ENCODE measurements at regions not wholly inside any gene's neighbourhood (a gene's known extent, or its start where the extent isn't known, plus 50 kb on each side); places are given as distances from the start of the nearest gene placed in this dataset.
"Not testable (repeated sequence)": the region's sequence is repeated elsewhere in the genome, so short reads cannot be mapped to it uniquely, and the experiment has no call there.

DNA sequence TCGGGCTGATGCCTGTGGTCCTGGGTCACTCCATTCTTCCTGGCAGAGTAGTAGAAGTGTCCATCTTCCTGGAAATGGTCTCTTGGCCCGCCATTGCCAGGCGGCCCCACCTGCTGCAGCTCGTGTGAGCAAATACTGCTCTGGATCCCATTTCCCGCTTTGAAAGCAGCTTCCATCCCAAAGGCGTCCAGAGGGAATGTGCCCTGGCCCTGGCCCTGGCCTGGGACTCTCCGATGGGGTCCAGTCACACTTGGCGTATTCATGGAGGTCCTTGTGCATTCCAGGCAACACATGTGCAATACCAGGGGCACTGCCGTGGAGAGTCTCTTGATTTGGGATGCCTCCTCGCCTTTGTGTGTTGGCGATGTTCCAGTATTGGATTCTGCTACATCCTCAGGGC lies 111.1 kb downstream of the SNRPN start:
- in situ Hi-C loops (cut with HindIII; ENCODE audit: low sequenced_read_pairs) = no loop called here

DNA sequence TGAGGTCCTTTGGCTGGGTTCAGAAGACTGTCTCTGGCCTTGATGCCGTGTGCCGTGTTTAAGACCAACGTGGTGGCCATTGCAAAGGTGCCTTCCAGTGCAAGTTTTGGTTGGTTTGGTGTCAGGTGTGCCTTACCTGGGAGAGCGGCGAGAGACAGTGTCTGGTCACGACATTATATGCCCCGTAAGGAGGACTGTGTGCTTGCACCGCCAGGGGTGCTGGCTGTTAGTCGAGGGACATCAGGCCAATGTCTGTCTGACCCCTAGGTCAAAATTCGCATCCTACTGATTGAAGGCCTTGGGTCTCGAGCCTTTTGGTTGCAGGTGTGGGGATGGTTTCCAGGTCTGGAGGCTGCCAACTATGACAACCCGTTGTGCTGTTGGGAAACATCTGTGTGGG lies 111.9 kb downstream of the SNRPN start:
- in situ Hi-C loops (cut with HindIII; ENCODE audit: low sequenced_read_pairs) = no loop called here
- no peak for DNase-seq (ENCODE audit: low spot score)

More for the DNA sequence above, 111.1 kb downstream of the SNRPN start:
- DNase-seq (ENCODE audit: low spot score) = no peak

DNA sequence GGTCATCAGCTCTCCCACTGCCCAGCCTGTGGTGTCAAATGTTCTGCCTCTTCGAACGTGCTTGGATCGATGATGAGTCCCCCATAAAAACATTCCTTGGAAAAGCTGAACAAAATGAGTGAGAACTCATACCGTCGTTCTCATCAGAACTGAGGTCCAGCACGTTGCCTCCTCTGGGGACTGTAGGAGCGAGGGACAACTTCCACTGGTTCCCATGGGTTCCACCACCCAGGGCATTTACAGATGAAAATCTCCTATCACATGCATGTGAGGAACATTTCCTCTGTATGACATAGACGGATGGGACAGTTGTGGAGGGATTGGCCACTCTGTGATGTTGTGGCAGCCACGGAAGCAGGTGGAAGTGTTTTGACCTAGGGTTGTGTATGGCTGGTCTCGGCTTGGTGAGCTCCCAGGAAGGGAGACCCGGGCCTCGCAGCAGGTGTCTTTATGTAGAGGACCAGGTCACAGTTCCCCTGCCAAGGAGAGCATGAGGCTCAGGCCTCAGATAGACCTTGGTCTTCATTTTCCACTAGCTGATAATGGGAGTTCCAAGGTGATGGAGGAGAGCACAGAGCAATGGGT lies 113.0 kb downstream of the SNRPN start:
- no peak for DNase-seq (ENCODE audit: low spot score)
- in situ Hi-C loops (cut with HindIII; ENCODE audit: low sequenced_read_pairs) = no loop called here

DNA sequence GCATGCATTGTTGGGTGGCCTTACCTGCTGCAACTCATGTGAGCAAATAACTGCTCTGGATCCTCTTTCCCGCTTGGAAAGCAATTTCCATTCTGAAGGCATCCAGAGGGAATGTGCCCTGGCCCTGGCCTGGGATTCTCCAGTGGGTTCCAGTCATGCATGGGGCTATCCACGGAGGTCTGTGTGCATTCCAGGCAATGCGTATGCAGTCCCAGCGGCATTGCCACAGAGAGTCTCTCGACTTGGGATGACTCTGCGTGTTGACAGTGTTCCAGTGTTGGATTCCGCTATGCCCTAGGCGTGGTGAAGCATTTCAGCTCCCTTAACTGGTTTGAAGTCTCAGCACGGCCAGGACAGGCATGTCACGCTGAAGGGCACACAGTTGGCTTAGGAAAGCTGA lies 113.9 kb downstream of the SNRPN start:
- in situ Hi-C loops (cut with HindIII; ENCODE audit: low sequenced_read_pairs) = no loop called here
- no peak for DNase-seq (ENCODE audit: low spot score)

DNA sequence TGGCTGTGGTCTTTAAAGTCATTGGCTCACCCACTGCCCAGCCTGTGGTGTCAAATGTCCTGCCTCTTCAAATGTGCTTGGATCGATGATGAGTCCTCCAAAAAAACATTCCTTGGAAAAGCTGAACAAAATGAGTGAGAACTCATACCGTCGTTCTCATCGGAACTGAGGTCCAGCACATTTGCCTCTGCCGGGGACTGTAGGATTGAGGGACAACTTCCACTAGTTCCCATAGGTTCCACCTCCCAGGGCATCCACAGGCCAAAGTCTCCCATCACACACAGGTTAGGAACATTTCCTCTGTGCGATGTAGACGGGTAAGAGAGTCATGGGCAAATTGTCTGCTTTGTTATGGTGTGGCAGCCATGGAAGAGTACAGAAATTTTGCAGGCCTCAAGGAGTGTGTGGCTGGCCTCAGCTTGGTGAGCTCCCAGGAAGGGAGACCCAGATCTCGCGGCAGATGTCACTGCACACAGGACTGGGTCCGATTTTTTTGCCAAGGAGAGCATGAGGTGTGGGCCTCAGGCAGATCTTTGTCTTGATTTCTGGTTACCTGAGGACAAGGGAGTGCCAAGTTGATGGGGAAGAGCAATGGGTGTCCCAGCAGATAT lies 115.7 kb downstream of the SNRPN start:
- in situ Hi-C loops (cut with HindIII; ENCODE audit: low sequenced_read_pairs) = no loop called here
- DNase-seq (ENCODE audit: low spot score) = no peak

DNA sequence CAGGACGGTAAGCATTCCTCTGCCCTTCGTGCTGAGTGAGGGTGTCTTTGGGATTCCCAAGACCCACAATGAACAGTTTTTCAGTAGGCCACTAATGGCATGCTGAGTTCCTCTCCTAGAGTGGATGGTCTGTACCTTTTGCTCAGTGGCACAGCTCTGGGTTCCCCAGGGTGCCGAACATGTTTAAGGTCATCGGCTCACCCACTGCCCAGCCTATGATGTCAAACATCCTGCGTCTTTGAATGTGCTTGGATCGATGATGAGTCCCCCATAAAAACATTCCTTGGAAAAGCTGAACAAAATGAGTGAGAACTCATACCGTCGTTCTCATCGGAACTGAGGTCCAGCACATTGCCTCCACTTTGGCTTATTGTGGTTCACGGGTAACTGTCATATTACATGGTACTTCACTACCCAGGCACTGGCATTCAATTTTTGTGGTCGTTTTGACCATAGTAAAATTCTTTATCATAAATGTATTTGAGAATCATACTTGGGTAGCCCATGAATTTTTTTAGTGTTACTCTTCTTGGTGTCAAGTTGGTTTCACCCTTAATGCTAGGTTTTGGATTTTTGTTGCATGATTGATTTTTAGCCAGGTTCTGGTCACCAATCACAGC lies 118.2 kb downstream of the SNRPN start:
- DNase-seq (ENCODE audit: low spot score) = no peak

DNA sequence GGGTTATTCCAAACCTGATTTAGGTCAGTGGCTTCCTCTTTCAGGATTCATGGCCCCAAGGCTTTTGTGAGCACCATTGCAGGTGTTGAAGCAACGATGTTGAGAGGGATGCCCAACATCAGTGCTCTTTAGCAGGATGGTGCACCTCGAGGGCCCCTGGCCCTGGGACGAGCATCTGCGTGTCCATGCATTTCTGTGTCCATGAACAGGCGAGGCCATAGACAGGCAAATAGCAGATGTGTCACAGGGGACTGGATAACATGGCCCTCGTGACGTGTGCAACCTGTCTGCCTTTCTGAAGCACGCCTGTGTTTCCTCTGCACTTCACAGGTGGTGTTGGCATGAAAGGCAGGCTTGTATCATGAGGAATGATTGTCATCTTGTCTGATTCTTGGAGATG lies 132.3 kb downstream of the SNRPN start:
- in situ Hi-C loops (cut with HindIII; ENCODE audit: low sequenced_read_pairs) = no loop called here
- no peak for DNase-seq (ENCODE audit: low spot score)

More for the DNA sequence above, 118.2 kb downstream of the SNRPN start:
- in situ Hi-C loops (cut with HindIII; ENCODE audit: low sequenced_read_pairs) = no loop called here

DNA sequence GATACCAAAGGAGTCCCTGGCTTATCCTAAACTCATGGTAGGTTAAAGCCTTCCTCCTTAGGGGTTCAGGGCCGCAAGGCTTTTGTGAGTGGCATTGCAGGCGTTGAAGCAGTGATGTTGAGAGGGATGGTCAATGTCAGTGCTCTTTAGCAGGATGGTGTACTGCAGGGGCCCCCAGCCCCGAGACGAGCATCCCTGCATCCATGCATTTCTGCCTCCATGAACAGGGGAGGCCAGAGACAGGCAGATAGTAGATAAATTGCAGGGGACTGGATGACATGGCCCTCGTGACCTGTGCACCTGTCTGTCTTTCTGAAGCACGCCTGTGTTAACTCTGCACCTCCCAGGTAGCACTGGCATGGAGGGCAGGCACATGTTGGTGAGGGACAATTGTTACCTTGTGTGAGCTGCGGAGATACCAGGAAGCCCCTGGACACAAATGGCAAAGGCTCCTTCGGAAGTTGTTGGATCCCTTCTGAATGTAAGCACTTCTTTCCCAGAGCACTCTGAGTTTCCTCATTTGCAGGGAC lies 133.5 kb downstream of the SNRPN start:
- in situ Hi-C loops (cut with HindIII; ENCODE audit: low sequenced_read_pairs) = no loop called here

DNA sequence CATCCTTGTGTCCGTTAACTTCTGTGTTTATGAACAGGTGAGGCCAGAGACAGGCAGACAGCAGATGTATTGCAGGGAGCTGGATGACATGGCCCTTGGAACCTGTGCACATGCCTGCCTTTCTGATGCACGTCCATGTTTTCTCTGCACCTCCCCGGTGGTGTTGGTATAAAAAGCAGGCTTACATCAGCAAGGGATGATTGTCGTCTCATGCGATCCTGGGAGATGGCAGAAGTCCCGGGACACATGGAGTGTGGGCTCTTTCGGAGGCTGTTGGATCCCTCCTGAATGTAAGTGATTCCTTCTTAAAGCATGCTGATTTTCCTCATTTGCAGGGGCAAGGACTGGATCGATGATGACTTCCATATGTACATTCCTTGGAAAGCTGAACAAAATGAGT lies 134.8 kb downstream of the SNRPN start:
- no peak for DNase-seq (ENCODE audit: low spot score)
- in situ Hi-C loops (cut with HindIII; ENCODE audit: low sequenced_read_pairs) = no loop called here

More for the DNA sequence above, 133.5 kb downstream of the SNRPN start:
- DNase-seq (ENCODE audit: low spot score) = no peak

DNA sequence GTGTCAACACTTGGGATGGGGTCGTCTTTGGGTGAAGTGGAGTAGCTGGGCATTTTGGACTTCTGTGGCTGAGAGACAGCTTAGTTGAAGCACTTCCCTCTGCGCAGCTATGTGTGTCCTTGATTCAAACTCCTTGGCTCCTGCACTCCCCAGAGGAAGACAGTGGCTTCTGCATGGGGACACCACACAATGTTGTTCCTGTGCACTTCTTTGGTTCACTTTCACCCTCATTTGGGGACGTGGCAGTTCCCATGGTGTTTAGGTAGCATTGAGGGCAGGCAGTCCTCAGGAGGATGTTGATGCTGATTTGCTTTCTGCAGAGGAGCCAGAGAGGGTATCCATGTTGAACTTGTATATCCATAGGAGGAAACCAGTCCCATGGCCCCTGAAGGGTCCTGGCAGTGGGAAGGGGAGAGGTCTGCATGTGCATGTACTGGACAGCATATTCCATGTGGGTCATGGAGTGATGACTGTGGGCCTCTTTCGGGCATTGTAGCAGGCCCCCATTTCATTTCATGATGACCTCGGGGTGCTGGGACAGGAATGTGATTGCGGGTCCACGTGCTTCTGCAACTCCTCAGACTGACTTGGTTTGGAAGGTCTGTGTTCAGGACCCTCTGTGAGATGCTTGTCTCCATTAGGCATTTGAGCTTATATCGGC lies 135.4 kb downstream of the SNRPN start:
- in situ Hi-C loops (cut with HindIII; ENCODE audit: low sequenced_read_pairs) = no loop called here
- no peak for DNase-seq (ENCODE audit: low spot score)

DNA sequence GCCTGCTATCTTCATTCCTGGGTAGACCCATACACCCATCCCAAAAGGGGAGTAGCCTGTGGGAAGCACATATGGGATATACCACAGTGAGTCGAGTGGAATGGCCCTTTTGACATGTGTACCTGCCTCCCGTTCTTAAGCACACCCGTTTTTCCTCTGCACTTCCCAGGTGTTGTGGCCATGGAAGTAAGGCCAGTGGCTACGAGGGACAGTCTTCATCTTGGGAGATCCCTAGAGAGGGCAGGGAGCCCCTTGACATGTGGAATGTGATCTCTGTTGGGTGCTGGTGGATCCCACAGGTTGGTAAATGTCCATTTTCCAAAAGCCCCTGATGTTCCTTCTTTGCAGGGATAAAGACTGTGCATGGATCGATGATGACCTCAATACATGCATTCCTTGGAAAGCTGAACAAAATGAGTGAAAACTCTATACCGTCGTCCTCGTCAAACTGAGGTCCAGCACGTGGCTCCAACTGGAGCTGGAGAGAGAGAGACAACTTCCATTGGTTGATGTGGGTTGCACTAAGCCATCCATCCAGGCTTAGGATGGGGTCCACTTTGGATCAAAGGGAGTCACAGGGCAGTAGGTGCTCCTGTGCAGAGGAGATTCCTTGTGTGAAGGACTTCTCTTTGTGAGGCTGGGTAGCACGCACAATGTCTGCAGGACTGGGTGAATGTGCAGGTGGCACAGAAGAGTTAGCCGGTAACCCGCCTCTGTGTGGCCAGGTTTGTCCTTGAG lies 136.8 kb downstream of the SNRPN start:
- in situ Hi-C loops (cut with HindIII; ENCODE audit: low sequenced_read_pairs) = no loop called here
- no peak for DNase-seq (ENCODE audit: low spot score)

DNA sequence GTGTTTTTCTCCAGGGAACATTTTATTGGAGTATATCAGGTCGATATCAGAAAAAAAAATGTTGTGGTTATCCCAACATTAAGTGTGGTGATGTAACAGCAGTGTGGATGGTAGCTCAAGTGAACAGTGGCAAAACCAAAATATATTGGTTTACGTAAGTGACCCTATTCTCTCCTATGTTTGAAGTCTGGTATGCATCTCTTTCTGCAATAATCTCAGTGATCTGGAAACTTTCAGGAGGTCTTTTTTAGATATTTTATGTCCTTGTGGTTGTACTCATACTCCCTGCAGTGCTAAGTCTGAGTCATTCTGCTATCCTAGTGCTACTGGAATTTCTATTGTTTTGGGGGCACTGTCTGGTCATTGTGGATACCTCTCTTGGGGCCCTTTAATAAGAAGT lies 137.9 kb downstream of the SNRPN start:
- no peak for DNase-seq (ENCODE audit: low spot score)
- in situ Hi-C loops (cut with HindIII; ENCODE audit: low sequenced_read_pairs) = no loop called here

DNA sequence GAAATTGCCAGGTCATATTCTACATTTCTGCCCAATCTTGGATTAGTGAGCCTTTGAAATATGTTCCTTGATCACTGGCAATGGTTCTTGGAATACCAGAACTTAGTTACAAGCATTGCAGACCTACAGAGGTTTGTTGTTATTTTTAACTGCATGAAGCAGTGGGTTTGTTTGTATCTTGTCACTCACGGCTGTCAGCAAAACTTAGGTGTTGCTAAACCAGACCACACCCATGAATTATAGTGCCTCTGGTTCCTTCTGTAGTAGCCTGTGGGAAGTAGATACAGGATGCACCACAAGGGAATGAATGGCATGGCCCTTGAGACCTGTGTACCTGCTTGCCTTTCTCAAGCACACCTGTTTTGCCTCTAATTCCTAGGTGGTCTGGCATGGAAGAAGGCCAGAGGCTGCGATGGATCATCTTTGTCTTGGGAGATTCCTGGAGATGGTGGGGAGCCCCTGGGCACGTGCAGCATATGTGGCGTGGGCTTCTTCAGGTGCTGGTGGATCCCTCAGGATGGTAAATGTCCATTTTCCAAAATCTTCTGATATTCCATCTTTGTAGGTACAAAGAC lies 138.8 kb downstream of the SNRPN start:
- in situ Hi-C loops (cut with HindIII; ENCODE audit: low sequenced_read_pairs) = no loop called here
- DNase-seq (ENCODE audit: low spot score) = no peak

DNA sequence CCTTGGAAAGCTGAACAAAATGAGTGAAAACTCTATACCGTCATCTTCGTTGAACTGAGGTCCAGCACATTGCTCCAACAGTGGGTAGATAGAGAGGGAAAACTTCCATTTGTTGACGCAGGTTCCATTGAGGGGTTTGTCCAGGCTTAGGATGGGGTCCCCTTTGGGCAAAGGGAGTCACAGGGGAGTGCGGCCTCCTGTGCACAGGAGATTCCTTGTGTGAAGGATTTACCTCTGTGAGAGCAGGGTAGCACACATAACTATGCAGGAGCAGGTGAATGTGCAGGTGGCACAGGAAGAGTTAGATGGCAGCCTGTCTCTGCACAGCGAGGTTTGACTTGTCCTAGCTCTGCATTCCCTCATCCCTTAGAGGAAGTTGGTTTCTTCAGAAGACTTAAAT lies 139.3 kb downstream of the SNRPN start:
- in situ Hi-C loops (cut with HindIII; ENCODE audit: low sequenced_read_pairs) = no loop called here
- DNase-seq (ENCODE audit: low spot score) = no peak

DNA sequence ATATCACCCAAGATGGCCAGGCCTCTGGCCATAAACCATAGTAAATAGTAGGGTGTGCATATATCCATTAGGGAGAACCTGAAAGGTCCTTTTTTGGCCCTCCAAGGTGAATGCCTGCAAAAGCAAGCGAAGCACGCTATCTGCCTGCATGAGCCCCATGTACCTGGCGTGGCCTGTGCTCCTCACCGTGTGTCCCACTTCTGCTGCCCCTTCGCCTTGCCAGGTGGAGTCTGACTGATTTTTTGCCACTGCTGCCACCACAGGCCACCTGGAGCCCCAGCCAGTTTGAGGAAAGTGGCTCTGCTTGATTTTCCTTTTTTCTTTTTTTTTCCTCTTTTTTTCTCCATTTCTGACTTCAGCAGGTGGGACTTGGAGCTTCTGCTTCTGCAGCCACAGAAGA lies 139.7 kb downstream of the SNRPN start:
- in situ Hi-C loops (cut with HindIII; ENCODE audit: low sequenced_read_pairs) = no loop called here
- DNase-seq (ENCODE audit: low spot score) = peak; percentile 17

DNA sequence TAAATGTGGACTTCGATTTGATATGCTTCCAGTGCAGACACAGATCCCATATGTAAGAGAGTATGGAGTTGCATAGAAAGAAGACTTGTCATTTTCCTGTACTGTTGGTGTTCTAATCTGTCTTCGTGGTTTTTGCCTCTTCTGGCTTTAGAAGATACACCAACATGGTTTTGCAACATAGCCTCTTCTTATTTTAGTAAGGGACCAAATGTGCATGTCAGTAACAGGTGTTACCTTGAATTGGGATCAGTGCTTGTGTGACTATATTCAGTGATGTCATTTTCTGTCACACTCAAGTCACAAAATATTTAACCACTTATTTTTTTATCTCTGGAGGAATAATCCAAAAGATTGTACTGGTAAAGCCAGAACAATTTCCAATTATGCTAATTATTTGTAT lies 140.4 kb downstream of the SNRPN start:
- no peak for DNase-seq (ENCODE audit: low spot score)

DNA sequence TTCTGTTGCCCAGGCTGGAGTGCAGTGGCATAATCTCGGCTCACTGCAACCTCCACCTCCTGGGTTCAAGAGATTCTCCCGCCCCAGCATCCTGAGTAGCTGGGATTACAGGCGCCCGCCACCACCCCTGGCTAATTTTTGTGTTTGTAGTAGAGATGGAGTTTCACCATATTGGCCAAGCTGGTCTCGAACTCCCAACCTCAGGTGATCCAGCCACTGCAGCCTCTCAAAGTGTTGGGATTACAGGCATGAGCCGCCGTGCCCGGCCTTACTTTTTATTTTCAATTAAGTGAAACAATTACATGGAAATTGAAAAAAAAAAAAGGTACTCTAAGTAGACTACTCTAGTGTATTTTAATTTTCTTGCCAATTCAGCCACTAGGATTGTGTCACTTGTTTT lies 145.2 kb downstream of the SNRPN start:
- DNase-seq (ENCODE audit: low spot score); in situ Hi-C loops (cut with HindIII; ENCODE audit: low sequenced_read_pairs): not testable (repeated sequence)

More for the DNA sequence above, 140.4 kb downstream of the SNRPN start:
- in situ Hi-C loops (cut with HindIII; ENCODE audit: low sequenced_read_pairs) = no loop called here

DNA sequence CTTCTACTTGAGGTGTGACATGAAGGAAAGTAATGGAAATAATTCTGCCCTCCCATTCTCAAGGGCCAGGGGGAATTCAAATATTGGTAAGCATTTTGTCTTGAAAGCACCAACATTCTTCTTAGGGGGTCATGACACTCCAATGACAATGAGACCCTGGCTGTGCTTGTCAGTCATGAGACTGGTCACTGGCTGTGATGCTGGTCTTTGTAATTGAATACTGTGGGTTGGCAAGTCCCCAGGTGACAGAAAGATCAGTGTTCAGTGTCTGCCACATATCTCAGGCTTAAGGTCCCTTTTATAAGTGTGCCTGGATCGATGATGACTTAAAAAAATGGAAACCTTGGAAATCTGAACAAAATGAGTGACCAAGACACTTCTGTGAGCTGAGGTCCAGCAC lies 151.4 kb downstream of the SNRPN start:
- no peak for DNase-seq (ENCODE audit: low spot score)
- in situ Hi-C loops (cut with HindIII; ENCODE audit: low sequenced_read_pairs) = no loop called here

DNA sequence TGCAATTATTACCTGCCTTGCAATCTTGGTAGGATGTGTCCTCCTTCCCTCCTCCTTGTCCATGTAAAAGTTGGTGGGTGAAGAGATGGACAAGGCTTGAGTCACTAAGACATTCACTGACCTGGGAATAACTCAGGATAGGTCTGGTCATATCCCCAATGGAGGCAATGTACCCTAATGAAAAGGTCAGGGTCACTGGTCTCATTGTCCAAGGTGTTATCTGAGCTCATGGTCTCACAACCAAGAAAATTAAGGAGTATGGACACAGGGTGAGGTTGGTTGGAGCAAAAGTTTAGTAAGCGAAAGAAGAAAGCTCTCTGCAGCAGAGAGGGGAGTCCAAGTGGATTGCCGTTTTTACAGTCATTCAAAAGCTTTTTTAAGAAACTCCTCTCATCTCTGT lies 179.0 kb downstream of the SNRPN start:
- no peak for DNase-seq (ENCODE audit: low spot score)
- in situ Hi-C loops (cut with HindIII; ENCODE audit: low sequenced_read_pairs) = no loop called here

Measured in G401 (cell line).